K562 (cell line): ENCODE measurements at regions not wholly inside any gene's neighbourhood (a gene's known extent, or its start where the extent isn't known, plus 50 kb on each side); places are given as distances from the start of the nearest gene placed in this dataset.

Experiments
- AFF4 ChIP-seq: sonication (generic); formaldehyde crosslinking; IDR thresholded peaks from 2 replicates; pipeline ENCODE4 v1.8.0; 2023; ENCODE audit warnings: mild to moderate bottlenecking, missing genetic modification reagents
- CGGBP1 ChIP-seq: fragments of 250-450 bp; sonication (Bioruptor Pico); IDR thresholded peaks from 2 replicates; pipeline ENCODE4 v1.9.0; 2021; ENCODE audit warnings: mild to moderate bottlenecking
- E2F1 ChIP-seq: sonication (generic); formaldehyde crosslinking; IDR thresholded peaks from 2 replicates; pipeline ENCODE4 v1.8.1; 2023; ENCODE audit warnings: mild to moderate bottlenecking, missing genetic modification reagents, moderate library complexity
- E2F5 ChIP-seq: sonication (generic); formaldehyde crosslinking; IDR thresholded peaks from 2 replicates; pipeline ENCODE4 v1.8.0; 2022; ENCODE audit warnings: mild to moderate bottlenecking, missing genetic modification reagents
- ETV6 ChIP-seq, 3 experiments: fragments of 150-350 bp in 1 of 3; sonication (generic) in 1 of 3; formaldehyde crosslinking in 1 of 3; IDR thresholded peaks; 2 replicates each; pipeline versions ENCODE4 v1.6.1 to v1.8.0; 2014 to 2022; ENCODE audit warnings: borderline replicate concordance in 2 of 3, low read depth in 2 of 3, antibody characterized with exemption in 1 of 3, low read length in 1 of 3, mild to moderate bottlenecking in 1 of 3, missing genetic modification reagents in 1 of 3
- HBP1 ChIP-seq: fragments of 450-650 bp; formaldehyde crosslinking; IDR thresholded peaks from 2 replicates; pipeline ENCODE4 v1.4.0; 2022; ENCODE audit warnings: missing genetic modification characterization
- MXI1 ChIP-seq: IDR thresholded peaks from 2 replicates; pipeline ENCODE4 v1.6.1; 2011; ENCODE audit warnings: low read depth, mild to moderate bottlenecking, improper control_type of control experiment, low read length
- NBN ChIP-seq: fragments of 450-650 bp; IDR thresholded peaks from 2 replicates; pipeline ENCODE4 v1.6.1; 2016; ENCODE audit warnings: low read depth, mild to moderate bottlenecking
- NFRKB ChIP-seq: fragments of 450-650 bp; IDR thresholded peaks from 2 replicates; pipeline ENCODE4 v1.6.1; 2016; ENCODE audit warnings: low read depth
- RAD21 ChIP-seq, 2 experiments: fragments of 250-450 bp in 1 of 2; fragments of 450-650 bp in 1 of 2; sonication (Bioruptor Pico) in 1 of 2; formaldehyde crosslinking in 1 of 2; IDR thresholded peaks in 1 of 2; conservative IDR thresholded peaks in 1 of 2; 2 replicates each; pipeline versions ENCODE4 v1.4.0 to v1.8.0; 2020 to 2022; ENCODE audit warnings: mild to moderate bottlenecking in 2 of 2, moderate library complexity in 1 of 2
- SOX6 ChIP-seq: fragments of 450-650 bp; IDR thresholded peaks from 2 replicates; pipeline ENCODE4 v1.6.1; 2014; ENCODE audit warnings: mild to moderate bottlenecking
- TSC22D4 ChIP-seq: fragments of 450-650 bp; IDR thresholded peaks from 2 replicates; pipeline ENCODE4 v1.6.1; 2016; ENCODE audit warnings: missing genetic modification characterization, missing biosample characterization, control low read depth
- TSHZ1 ChIP-seq: fragments of 250-450 bp; sonication (Bioruptor Pico); IDR thresholded peaks from 2 replicates; pipeline ENCODE4 v1.4.0; 2020; ENCODE audit warnings: mild to moderate bottlenecking, moderate library complexity
- USF2 ChIP-seq: sonication (generic); formaldehyde crosslinking; IDR thresholded peaks from 2 replicates; pipeline ENCODE4 v1.5.0; 2020; ENCODE audit warnings: missing genetic modification reagents
- ZC3H11A ChIP-seq: IDR thresholded peaks from 2 replicates; pipeline ENCODE4 v1.6.1; 2012; ENCODE audit warnings: low read depth, low read length, improper control_type of control experiment
- ZNF444 ChIP-seq: fragments of 250-450 bp; sonication (Bioruptor Pico); IDR thresholded peaks from 2 replicates; pipeline ENCODE4 v1.4.0; 2020; ENCODE audit warnings: mild to moderate bottlenecking, moderate library complexity

- no peak for TF ChIP-seq TSHZ1 (CRISPR knock-in tag)
- TF ChIP-seq E2F5 (CRISPR knock-in tag), result no peak
- no peak for TF ChIP-seq NFRKB
- TF ChIP-seq AFF4, result no peak
- TF ChIP-seq SOX6, result 0 out of 2 replicates have a peak, but pooled peaks have one; percentile 33
- TF ChIP-seq ZNF444 (CRISPR knock-in tag), result no peak
- TF ChIP-seq TSC22D4 (tag), result no peak
- TF ChIP-seq NBN, result no peak; the same call in 1 of the 2 replicates
- no peak for TF ChIP-seq HBP1
- no peak for TF ChIP-seq RAD21 (CRISPR knock-in tag; conservative IDR thresholded peaks at IDR 0.05 in 1 of 2, IDR thresholded peaks at IDR 0.05 in 1 of 2)
- TF ChIP-seq USF2 (CRISPR knock-in tag), result no peak
- no peak for TF ChIP-seq E2F1 (CRISPR knock-in tag)
- no peak for TF ChIP-seq CGGBP1 (CRISPR knock-in tag)
- TF ChIP-seq ZC3H11A, result no peak
- no peak for TF ChIP-seq ETV6 (IDR thresholded peaks at IDR 0.05; ENCODE audit: borderline replicate concordance in 1 of 2, low read depth in 2 of 2, low read length in 1 of 2)
- no peak for TF ChIP-seq ETV6 (CRISPR knock-in tag; IDR thresholded peaks at IDR 0.05; ENCODE audit: borderline replicate concordance)
- peak; percentile 56; the same call in 1 of the 2 replicates for TF ChIP-seq MXI1
Observed at GRCh38 chr7:93004906-93005305, 112.9 kb downstream of the SAMD9 start (continued).
